Hepatocyte (in vitro differentiated cells): ENCODE measurements at regions not wholly inside any gene's neighbourhood (a gene's known extent, or its start where the extent isn't known, plus 50 kb on each side); places are given as distances from the start of the nearest gene placed in this dataset.

Source experiments
- CTCF ChIP-seq: fragments of 200-600 bp; sonication (generic); IDR thresholded peaks from 2 replicates; pipeline ENCODE4 v1.5.1; 2016; ENCODE audit warnings: antibody characterized with exemption, mild to moderate bottlenecking; ENCODE audit not compliant: poor library complexity
- EZH2 ChIP-seq: fragments of 200-600 bp; sonication (generic); IDR thresholded peaks from 2 replicates; pipeline ENCODE4 v1.6.1; 2016; ENCODE audit warnings: antibody characterized with exemption, mild to moderate bottlenecking, borderline replicate concordance
- EZH2phosphoT487 ChIP-seq: fragments of 200-600 bp; sonication (generic); IDR thresholded peaks from one replicate; pipeline ENCODE4 v1.6.1; 2018; ENCODE audit warnings: antibody characterized with exemption, mild to moderate bottlenecking, low read depth, moderate library complexity; ENCODE audit not compliant: unreplicated experiment, severe bottlenecking

GRCh38 chr11:71336996-71337754, 84.8 kb upstream of the SHANK2 start:
- TF ChIP-seq CTCF = no peak
- no peak for TF ChIP-seq EZH2phosphoT487
- TF ChIP-seq EZH2 = no peak
